ENCODE measurements at regions not wholly inside any gene's neighbourhood (a gene's known extent, or its start where the extent isn't known, plus 50 kb on each side); places are given as distances from the start of the nearest gene placed in this dataset.

DNA sequence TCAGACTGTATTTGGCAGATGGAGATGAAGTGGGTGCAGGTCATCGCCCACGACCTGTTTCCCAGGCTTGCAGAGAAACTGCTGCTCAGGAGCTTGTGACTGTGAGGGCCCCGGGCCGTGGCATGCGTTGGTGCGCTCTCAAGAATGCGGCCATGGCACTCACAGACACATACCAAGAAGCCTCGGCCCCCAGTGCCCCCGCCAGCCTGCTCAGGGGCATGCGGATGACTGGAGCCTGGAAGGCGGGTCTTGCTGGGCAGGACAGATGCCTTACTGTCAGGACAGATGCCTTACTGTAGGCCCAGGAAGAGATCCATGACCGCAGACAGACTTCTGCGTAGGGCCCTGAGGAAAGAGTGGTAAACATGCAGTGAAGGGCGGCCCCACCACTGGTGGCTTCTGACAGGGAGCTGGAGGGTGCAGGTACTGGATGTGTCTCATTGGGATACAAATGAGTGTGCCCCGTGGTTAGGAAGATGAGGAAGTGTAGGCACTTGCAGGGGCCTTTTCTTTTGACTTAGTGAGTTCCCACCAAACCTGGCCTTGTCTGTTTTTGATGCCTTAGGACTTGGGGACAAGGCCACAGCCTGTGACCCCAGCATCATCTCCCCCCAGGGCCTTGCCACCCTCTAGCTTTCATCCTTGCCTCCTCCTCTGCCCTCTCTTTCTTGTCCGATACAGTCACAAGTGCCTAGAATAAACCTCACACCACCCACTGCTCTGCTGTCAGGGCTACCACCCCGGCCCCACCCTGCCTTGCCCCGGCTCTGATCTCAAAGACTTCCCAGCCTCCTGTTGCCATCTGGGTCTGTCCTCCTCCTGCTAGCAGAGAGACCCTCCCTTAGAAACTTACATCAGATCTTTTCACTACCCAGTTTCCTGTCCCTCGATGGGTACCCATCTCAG is 68.8 kb upstream of the ABL1 start:
- H3K9ac ChIP-seq (ENCODE audit: low read length) = no peak overlapping the region
- H3K79me2 ChIP-seq (ENCODE audit: insufficient read depth, low read length) = no peaks in the 10 kb centered on the region
- TF ChIP-seq, protein P1, sequence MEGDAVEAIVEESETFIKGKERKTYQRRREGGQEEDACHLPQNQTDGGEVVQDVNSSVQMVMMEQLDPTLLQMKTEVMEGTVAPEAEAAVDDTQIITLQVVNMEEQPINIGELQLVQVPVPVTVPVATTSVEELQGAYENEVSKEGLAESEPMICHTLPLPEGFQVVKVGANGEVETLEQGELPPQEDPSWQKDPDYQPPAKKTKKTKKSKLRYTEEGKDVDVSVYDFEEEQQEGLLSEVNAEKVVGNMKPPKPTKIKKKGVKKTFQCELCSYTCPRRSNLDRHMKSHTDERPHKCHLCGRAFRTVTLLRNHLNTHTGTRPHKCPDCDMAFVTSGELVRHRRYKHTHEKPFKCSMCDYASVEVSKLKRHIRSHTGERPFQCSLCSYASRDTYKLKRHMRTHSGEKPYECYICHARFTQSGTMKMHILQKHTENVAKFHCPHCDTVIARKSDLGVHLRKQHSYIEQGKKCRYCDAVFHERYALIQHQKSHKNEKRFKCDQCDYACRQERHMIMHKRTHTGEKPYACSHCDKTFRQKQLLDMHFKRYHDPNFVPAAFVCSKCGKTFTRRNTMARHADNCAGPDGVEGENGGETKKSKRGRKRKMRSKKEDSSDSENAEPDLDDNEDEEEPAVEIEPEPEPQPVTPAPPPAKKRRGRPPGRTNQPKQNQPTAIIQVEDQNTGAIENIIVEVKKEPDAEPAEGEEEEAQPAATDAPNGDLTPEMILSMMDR (IDR thresholded peaks at IDR 0.05; ENCODE audit: insufficient read depth, low read length, poor library complexity, severe bottlenecking) = no peak
- no peak for TF ChIP-seq EZH2phosphoT487 (conservative IDR thresholded peaks at IDR 0.05; ENCODE audit: low read length)
- peaks cover 10% of the 10 kb centered on the region for H4K20me1 ChIP-seq (ENCODE audit: low read depth, low read length)
- no peaks in the 10 kb centered on the region for H3K9me3 ChIP-seq (ENCODE audit: insufficient read depth, low read length)
- no peak overlapping the region for H3K4me2 ChIP-seq (ENCODE audit: low read depth, low read length, poor library complexity, severe bottlenecking)
- no peak overlapping the region for H3K4me3 ChIP-seq (ENCODE audit: insufficient read depth, low read length, poor library complexity, severe bottlenecking)
- no peaks in the 10 kb centered on the region for H3K9me2 ChIP-seq (replicated peaks; ENCODE audit: insufficient read depth, low read length)
- no peaks in the 10 kb centered on the region for H3K36me3 ChIP-seq (ENCODE audit: low read length)
- H3K27ac ChIP-seq (ENCODE audit: low read depth, low read length) = no peak overlapping the region
- H3F3A ChIP-seq (ENCODE audit: insufficient read depth) = no peaks in the 10 kb centered on the region
- no peaks in the 10 kb centered on the region for H3K27me3 ChIP-seq (ENCODE audit: low read length)
- H2AFZ ChIP-seq (ENCODE audit: low read depth, low read length, severe bottlenecking) = no peak overlapping the region

DNA sequence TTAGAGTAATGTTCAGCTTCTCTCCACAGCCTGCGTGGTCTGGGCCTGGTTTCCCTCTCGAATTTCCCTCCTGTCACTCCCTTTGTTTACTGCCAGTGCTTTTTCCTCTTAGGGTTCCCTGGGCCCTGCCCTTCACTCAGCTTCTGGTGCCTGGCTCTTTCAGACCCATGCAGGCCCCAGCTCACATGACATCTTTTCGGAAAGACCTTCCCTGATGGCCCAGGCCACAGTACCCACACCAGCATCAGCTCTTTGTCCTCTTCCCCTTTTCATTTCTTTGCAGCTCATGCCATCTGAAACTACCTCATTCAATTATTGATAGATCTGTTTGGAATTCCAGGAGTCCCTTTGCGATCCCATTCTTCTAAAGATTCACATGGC is 68.1 kb upstream of the ABL1 start:
- no peak overlapping the region for H3K27ac ChIP-seq (ENCODE audit: low read depth, low read length)

DNA sequence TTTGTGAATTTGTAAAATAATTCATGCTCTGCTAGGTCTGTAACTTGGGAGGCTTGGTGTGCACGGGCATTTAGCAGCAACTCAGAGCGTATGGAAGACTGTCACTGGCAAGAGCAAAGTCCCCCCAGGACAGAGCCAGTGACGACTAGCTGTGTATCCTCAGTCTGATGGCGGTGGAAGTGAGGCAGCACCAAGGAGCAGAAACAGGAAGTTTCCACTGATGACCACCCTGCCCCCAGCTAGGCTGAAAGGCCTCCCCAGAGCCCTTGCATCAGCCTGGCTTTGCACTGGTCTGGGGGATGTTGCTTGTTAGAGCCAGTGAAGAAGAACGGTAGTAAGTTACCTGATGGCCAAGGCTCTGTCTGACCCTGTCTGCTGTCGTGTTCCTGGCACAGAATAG is 66.8 kb upstream of the ABL1 start:
- TF ChIP-seq, protein P1 (IDR thresholded peaks at IDR 0.05; ENCODE audit: insufficient read depth, low read length, poor library complexity, severe bottlenecking) = no peak
- no peak for TF ChIP-seq EZH2phosphoT487 (conservative IDR thresholded peaks at IDR 0.05; ENCODE audit: low read length)
- Histone ChIP-seq H2AFZ (ENCODE audit: low read depth, low read length, severe bottlenecking) (no peak overlapping the region), H3K9ac (ENCODE audit: low read length) (no peak overlapping the region), H3F3A (ENCODE audit: insufficient read depth) (no peaks in the 10 kb centered on the region), H3K27me3 (ENCODE audit: low read length) (no peaks in the 10 kb centered on the region), H3K27ac (ENCODE audit: low read depth, low read length) (no peak overlapping the region), H3K9me3 (ENCODE audit: insufficient read depth, low read length) (no peaks in the 10 kb centered on the region), H3K79me2 (ENCODE audit: insufficient read depth, low read length) (no peaks in the 10 kb centered on the region), H3K9me2 (replicated peaks; ENCODE audit: insufficient read depth, low read length) (no peaks in the 10 kb centered on the region), H3K4me3 (ENCODE audit: insufficient read depth, low read length, poor library complexity, severe bottlenecking) (no peak overlapping the region), H3K36me3 (ENCODE audit: low read length) (no peaks in the 10 kb centered on the region), H3K4me2 (ENCODE audit: low read depth, low read length, poor library complexity, severe bottlenecking) (no peak overlapping the region), H4K20me1 (ENCODE audit: low read depth, low read length) (peaks cover 11% of the 10 kb centered on the region)

More for the DNA sequence above, 68.1 kb upstream of the ABL1 start:
- Histone ChIP-seq H3K79me2 (ENCODE audit: insufficient read depth, low read length) (no peaks in the 10 kb centered on the region), H3K9ac (ENCODE audit: low read length) (no peak overlapping the region), H3K4me3 (ENCODE audit: insufficient read depth, low read length, poor library complexity, severe bottlenecking) (no peak overlapping the region), H3K27me3 (ENCODE audit: low read length) (no peaks in the 10 kb centered on the region), H3K9me2 (replicated peaks; ENCODE audit: insufficient read depth, low read length) (no peaks in the 10 kb centered on the region), H4K20me1 (ENCODE audit: low read depth, low read length) (peaks cover 11% of the 10 kb centered on the region), H3F3A (ENCODE audit: insufficient read depth) (no peaks in the 10 kb centered on the region), H3K9me3 (ENCODE audit: insufficient read depth, low read length) (no peaks in the 10 kb centered on the region), H3K4me2 (ENCODE audit: low read depth, low read length, poor library complexity, severe bottlenecking) (no peak overlapping the region), H2AFZ (ENCODE audit: low read depth, low read length, severe bottlenecking) (no peak overlapping the region), H3K36me3 (ENCODE audit: low read length) (no peaks in the 10 kb centered on the region)
- TF ChIP-seq, protein P1 (IDR thresholded peaks at IDR 0.05; ENCODE audit: insufficient read depth, low read length, poor library complexity, severe bottlenecking) = no peak
- no peak for TF ChIP-seq EZH2phosphoT487 (conservative IDR thresholded peaks at IDR 0.05; ENCODE audit: low read length)

Measured in SU-DHL-6 (cell line).